GM21576 (cell line): ENCODE measurements at regions not wholly inside any gene's neighbourhood (a gene's known extent, or its start where the extent isn't known, plus 50 kb on each side); places are given as distances from the start of the nearest gene placed in this dataset.
"Not testable (repeated sequence)": the region's sequence is repeated elsewhere in the genome, so short reads cannot be mapped to it uniquely, and the experiment has no call there.

Experiments used
- ATAC-seq: cut with Tn5 transposase; IDR thresholded peaks from one replicate; pipeline ENCODE4 v1.9.1; 2021; ENCODE audit warnings: mild to moderate bottlenecking, moderate library complexity; ENCODE audit not compliant: unreplicated experiment

DNA sequence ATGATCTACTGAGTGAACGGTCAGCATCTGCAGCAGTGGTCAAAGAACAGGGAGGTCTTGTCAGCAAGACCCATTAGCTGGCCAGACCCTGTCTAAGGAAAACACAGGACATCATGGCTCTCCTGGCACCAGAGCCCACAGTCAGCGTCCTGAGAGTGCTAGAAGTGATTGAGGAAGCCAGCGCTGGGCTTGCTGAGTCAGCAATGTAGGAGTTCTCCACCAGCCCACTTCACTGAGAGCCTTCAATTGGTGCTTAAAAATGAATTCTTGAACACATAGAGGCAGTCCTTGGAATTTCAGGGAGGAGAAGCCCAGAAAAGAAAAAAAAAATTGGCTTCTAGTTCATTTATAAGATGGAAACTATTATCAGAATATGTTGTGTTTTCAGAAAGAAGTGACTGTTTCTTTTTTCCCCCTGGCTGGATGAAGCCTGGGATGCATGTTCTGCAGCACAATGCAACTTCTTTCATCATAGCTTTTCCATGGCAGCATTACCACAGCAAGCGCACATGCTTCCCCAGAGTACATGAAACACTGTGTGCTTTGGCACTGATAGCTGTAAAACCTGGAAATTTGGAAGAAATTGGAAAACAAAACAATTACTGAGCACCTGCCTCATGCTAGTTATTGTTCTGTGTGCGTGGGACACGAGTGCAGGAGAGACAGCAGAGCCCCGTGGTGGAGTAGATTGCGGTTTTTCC, 899.9 kb downstream of the C6orf118 start:
- ATAC-seq, result no peak

DNA sequence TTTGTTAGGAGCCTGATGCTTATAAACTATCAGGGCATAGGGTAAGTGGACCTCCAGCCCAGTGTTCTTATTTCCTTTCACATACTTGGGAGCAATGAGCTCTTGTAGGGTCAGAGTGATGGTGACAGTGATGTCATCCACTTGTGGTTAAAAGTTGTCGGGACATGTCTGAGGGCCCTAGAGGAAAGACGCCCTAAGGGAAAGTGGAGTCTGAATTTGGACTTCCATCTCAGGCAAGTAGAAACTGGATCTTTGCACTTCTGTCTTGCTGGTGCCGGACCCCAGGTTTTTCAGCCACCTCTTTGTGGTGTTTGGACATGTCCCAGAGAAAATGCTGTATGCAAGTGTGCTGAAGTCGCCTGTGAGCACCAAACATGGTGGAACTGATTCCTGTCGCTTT, 900.5 kb downstream of the C6orf118 start:
- no peak for ATAC-seq

DNA sequence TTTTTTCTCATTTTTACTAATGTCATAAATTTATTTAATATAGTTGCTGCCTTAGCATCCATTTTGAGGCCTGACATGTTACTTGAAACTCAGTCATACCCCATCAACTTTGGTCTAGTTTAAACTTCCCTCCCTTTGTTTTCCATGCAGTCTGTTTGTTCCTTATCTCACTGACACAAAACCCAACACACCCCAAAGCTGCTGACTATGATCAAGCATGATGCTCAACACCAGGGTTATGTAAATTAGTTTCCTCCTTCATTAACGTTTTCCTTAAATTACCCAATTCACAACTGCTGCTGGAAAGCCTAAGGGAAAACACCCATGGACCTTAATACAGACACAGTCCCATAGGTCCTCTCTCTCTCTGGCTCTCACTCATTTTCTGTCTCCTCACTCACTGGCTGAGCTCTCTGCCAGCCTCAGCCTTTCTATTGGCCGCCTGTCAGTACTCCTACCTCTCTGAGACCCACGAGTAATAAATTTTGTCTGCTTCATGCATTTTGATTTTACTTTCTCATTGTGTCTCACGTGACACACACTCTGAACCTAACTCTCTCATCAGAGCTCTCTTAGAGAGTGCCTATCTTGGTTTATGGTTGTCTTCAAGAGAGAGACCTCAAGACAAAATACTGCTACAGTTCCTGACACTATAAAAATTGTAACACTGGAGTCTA, 904.5 kb downstream of the C6orf118 start:
- no peak for ATAC-seq

DNA sequence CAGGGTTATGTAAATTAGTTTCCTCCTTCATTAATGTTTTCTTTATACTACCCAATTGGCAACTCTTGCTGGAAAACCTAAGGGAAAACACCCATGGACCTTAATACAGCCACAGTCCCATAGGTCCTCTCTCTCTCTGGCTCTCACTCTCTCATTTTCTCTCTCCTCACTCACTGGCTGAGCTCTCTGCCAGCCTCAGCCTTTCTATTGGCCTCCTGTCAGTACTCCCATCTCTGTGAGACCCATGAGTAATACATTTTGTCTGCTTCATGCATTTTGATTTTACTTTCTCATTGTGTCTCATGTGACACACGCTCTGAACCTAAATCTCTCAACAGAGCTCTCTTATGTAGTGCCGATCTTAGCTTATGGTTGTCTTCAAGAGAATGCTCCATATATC, 907.5 kb downstream of the C6orf118 start:
- ATAC-seq, result no peak

DNA sequence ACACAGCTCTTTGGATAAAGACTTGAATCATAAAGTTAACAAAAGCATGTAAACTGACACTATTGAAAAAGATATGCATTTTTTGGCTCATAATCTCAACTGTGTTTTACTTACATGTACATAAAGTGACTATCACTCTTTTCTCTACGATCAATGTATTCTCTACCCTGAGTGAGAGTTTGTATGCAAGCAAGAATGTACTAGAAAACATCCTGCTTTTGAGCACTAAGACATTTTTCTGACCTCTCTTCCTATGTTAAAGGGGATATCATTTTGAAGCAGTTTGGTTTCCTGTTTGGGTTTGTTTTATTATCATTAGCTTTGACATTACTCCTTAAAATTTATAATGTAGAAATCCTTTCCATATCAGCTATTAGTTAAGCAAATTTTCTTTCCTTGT, 910.8 kb downstream of the C6orf118 start:
- ATAC-seq, result no peak

DNA sequence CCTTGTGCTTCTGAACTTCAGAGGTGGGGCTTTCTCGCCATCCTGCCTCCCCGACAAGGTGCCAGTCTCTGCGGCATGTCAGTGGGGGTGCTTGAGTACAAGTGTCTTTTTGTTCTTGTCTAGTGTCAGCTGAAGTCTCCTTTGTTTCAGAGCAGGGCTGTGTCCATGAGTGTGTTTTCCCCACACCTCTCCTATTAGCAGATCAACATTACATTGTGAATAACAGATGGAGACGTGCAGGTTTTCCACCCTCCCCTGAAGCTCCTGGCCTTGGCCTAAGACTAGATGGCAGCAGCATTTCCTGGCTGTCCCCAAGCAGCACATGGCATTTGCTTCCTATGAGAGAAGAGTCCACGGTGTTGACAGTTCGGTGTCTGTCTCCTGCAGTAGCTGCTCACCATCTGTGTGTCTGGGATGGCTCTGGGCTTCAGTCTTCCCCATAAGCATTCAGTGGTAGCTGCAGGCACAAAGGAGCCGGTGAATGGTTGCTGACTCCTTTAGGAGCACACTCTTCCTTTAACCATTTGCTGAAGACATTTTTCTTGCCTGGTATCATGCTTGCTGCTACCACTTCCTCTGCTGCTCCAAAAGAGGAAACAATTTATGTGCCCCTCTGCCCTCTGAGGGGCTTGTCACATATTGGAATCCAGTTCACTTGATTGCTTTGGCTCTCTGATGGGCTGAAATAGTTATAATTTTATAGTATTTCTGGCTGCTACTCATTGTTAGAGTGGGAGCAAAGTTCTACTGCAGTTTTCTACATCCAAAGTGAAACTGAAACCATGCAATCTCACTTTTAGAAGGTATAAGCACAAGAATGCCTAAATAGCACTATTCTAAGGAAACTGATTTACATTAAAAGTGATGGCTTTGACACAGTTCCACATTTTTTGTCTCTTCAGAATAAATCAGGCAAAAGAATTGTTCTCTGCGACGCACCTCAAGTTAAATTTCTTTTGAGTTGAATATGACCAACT, 913.0 kb downstream of the C6orf118 start:
- no peak for ATAC-seq

DNA sequence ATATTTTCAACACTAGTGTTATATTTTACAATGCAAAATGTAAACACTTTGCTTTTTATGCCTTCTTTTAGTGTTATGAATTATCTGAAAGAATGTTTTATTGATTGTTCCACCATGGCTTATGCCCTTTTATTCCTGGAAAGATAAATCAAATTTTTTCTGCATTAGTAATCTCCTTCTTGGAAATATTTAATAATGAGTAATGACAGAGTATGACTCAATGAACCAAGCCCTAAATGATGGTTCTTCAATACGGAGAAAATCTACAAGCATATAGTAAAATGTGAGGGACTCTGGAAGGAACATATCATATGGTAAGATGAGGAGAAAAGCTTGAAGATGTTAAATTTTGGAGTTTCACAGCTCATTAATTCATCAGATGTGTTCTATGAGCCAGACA, 929.6 kb downstream of the C6orf118 start:
- ATAC-seq, result no peak

DNA sequence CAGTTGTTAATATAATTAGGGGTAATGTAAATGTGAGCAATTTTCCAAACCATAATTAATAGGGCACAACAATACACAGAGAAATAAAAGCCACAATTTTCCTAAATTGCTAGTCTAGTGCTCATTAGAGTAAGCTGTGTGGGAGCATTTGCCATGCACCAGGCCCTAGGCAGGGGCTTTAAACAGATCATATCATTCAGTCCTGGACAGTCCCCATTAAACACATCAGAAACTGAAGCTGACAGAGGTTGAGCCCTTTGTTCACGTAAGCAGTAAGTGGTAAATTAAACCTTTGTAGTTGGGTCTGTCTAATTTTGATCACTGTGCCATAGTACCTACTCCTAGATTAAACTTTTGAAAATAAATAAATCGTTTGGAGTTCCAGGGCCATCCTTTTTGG, 931.1 kb downstream of the C6orf118 start:
- ATAC-seq, result no peak

DNA sequence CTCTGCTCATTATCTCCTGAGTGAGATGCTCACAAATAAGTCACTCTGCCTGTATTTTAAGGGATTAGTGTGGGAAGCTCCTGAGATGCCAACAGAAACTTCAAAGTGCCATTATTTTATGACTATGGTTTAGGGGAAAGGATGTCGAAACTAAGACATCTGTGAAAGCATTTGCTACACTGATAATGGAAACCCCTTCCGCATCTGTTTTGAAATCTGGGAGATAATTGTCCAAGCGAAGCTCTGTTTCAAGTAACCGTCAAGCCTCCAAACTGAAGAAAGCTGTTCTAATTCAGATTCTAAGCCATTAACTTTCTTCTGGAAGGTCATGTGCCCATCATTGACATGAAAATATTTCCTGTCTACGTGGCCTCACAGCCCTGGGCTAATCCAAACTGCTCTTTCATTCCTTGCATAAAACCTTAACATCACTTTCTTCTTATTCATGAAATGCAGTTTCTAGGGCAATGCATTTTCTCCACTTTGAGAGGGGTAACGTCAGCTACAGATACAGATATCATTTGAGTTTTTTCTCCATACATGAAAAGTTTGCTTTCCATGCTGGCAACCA, 932.0 kb downstream of the C6orf118 start:
- ATAC-seq, result no peak

DNA sequence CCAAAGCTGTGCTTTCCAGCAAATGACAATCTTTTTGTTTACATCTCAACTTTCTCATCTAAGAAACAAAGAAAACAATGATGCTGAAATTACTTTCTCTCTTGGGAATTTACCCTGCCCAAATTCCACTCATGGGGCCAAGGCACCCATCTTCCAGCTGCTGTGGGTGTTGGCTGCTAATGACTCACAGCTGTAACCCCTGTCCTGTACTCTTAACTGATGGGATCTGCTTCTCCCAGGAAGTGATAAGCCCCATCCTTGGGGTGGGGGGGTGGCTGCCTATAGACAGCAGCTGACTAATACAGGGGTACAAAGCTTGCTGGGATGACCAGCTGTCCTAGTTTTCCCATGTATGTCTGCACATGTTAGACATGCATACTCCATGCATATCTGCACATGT, 938.6 kb downstream of the C6orf118 start:
- ATAC-seq, result no peak

DNA sequence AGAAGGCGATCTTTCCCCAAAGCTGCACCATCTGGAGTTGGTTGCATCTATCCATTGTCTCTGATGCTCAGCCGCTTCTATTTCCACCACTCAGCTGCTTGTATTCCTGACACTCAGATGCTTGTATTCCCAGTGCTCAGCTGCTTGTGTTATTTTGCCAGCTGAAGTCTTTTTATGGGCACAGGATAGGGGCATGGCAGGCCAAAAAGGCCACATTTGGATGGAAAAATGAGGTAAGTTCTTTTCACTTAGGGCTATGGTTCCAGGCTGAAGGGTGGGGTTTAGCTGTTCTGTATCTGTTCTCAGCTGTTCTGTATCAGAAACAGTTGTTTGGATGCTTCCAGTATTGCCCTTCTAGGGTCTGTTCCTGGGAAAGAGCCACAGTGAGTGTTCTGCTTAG, 944.9 kb downstream of the QKI start:
- ATAC-seq, result no peak

DNA sequence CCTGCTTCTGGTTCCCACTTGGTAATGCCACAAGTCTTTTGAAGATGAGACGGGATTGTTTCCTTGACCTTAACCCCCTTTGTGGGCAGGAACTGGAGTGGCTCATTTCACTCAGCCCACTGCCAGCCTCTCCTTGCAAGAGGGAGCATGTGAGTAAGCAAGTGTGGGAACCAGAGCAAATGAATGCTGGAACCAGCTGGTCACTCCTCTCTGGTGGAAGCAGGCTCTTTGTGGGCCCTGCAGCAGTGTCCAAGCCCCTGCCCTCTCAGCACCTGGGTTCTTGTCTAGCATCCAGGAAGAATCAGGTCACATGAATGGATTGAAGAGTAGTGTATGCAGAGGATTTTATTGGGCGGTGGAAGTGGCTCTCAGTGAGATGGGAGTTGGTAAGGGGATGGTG, 944.5 kb downstream of the QKI start:
- no peak for ATAC-seq

DNA sequence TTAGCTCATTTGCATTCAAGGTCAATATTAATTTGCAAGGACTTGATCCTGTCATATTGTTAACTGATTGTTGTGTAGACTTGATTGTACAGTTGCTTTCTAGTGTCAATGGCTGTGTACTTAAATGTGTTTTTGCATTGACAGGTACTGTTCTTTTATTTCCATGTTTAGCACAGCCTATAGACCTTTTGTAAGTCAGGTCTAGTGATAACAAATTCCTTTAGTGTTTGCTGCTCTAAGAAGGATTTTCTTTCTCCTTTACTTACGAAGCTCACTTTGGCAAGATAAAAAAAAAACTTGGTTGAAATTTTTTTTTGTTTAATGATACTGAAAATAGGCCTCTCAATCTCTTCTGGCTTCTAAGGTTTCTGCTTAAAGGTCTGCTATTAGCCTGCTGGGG, 942.3 kb downstream of the QKI start:
- no peak for ATAC-seq

DNA sequence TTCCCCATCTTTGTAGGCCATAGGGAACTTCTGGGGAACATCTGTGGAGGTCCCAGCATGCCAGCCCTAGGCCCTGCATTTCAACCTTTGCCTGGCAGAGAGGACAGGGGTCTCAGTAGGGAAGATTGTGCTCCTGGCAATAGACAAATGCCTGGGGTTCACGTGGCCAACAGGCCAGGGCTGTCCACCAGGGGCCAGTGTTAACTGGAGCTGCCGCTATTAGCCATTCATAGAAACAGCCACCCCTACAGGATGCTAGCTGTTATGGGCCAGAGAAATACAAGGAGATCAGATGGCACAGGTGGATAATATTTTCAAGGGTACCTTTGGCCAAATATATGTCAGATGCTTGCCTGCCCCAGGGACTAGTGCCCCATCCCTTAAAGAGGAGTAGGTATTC, 932.9 kb downstream of the QKI start:
- no peak for ATAC-seq

DNA sequence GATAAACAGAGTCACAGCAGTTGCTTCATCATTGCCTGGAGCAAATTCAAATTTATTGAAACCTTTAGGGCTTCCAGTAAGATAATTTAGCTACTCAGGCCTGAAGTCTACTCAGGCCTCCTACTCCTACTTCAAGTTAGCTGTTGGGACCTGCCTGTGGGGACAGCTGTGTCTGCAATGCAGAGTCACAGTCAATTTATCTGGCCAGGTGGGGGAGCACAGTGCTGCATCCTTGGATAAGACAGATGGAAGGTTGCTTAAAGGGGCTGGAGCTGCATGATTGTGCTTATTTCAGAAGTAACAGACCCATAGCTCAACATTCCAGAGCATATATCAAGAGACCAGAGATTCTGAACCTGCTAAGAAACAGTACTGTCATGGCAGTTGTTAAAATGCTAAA, 932.1 kb downstream of the QKI start:
- no peak for ATAC-seq

DNA sequence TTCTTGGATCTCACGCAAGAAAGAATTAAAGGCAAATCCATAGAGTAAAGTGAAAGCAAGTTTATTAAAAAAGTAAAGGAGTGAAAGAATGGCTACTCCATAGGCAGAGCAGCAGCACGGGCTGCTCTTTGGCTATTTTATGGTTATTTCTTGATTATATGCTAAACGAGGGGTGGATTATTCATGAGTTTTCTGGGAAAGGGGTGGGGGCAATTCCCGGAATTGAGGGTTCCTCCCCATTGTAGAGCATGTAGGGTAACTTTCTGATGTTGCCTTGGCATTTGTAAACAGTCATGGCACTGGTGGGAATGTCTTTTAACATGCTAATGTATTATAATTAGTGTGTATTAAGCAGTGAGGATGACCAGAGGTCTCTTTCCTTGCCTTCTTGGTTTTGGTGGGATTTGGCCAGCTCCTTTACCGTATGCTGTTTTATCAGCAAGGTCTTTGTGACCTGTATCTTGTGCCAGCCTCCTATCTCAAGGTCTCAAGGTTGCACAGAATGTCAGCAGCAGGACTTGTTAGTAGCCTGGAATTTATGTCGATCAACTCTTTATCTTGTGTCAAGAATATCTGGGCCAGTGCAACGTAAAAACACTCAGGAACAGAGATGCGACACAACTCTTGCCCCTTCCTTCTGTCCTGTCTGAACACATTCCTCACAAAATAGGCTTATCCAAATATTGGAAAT, 931.4 kb downstream of the QKI start:
- no peak for ATAC-seq

DNA sequence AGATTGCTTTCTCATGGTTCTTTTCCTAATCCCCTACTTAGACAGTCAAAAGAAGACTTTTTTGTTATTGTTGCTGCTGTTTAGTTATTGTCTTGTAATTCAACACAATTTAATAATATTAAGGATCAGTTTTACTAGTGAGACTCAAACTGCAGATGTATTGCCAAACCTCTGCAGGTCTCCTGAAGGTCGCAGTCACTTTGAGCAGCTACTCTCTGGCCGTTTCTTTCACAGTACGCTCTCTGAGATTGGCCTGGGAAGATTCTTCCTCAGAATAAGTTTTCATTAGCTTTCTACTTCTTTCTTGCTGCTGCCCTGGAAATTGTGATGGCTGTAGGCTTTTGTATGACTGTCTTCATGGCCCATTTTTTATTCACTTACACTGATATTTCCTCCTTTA, 930.8 kb downstream of the QKI start:
- ATAC-seq, result no peak

DNA sequence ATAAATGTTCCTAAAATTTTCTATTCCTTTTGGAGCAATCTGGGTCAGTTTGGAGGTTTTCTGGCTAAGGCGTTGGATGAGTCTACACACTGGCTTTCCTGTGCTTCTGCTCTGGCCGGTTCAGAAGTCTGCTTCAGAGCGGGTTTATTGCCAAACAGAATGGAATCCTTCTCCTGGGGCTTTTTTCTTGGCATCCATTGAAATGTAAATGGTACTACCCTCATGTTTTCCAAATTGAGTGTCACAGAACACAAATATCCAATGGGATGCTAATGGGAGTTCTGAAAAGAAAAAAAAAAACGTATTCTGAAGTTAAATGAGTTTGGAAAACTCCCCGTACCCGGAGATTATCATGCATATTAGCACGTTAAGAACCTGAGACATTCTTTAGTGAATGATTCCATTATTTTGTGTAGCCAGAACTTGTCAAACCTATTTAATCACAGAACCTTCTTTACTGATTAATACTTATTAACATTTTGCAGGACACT, 930.3 kb downstream of the QKI start:
- ATAC-seq, result no peak

DNA sequence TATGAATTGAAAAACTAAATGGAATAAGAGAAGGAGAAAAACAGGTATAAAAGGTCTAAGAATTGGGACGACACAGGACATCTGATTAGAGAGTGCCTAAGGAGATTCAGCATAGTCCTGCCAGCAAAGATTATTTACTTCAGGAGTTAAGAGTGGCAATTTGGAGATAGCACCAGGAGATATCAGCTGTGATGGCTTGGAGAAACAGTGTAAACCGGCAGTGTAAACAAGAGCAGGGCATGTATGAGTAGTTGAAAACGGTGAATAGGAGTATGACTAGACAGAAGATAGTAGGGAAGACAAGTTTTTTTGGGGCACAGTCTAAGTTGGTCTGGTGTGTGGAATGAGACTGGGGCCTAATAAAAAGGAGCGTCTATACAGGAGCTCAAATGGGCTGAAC, 924.9 kb downstream of the QKI start:
- not testable (repeated sequence) for ATAC-seq

DNA sequence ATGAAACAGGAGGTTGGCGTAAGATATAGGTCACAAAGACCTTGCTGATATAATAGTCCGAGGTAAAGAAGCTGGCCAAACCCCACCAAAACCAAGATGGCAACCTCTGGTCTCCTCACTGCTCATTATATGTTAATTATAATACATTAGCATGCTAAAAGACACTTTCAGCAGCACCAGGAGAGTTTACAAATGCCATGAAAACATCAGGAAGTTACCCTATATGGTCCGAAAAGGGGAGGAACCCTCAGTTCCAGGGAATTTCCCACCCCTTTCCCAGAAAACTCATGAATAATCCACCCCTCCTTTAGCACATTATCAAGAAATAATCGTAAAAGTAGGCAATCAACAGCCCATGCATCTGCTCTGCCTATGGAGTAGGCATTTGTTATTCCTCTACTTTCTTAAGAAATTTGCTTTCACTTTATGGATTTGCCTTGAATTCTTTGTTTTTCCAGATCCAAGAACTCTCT, 923.4 kb downstream of the QKI start:
- ATAC-seq, result no peak
